AG10803 (cell line): ENCODE measurements at regions not wholly inside any gene's neighbourhood (a gene's known extent, or its start where the extent isn't known, plus 50 kb on each side); places are given as distances from the start of the nearest gene placed in this dataset.

Experiments used
- DNase-seq: peaks from one replicate; pipeline ENCODE4 v3.0.0; 2010; ENCODE audit warnings: low read depth
- H3K4me3 ChIP-seq: 2 replicates; pipeline ENCODE4 v1.5.1; 2011; ENCODE audit warnings: mild to moderate bottlenecking, low read length, control low read depth
- TF ChIP-seq, protein P1 (sequence below): conservative IDR thresholded peaks from 2 replicates; pipeline ENCODE4 v1.5.1; 2011; ENCODE audit warnings: mild to moderate bottlenecking, low read length, control low read depth, inconsistent platforms

DNA sequence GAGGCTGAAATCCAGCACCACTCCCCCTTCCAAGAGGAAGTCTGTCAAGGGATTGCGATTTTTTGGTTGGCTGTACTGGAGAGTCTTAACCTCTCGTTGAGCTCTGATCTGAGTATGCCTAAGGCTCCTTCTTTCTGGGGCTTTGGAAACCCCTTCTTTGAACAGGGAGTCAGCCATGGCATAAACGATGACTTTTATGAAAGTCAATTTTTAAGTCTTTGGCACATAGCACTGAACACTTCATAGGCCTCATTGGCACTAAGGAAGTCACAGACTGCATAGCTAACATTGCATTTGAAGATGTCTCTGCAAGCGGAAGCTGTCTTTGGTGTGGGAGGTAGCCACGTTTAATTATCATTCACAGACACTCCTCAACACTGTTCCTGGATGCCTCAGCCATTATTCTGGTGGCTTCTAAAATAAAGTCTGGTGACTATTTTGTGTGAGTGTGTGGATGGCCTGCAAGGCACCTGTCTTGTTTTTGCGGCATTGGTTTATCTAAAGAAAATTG is 148.2 kb upstream of the NCK2 start:
- TF ChIP-seq, protein P1, sequence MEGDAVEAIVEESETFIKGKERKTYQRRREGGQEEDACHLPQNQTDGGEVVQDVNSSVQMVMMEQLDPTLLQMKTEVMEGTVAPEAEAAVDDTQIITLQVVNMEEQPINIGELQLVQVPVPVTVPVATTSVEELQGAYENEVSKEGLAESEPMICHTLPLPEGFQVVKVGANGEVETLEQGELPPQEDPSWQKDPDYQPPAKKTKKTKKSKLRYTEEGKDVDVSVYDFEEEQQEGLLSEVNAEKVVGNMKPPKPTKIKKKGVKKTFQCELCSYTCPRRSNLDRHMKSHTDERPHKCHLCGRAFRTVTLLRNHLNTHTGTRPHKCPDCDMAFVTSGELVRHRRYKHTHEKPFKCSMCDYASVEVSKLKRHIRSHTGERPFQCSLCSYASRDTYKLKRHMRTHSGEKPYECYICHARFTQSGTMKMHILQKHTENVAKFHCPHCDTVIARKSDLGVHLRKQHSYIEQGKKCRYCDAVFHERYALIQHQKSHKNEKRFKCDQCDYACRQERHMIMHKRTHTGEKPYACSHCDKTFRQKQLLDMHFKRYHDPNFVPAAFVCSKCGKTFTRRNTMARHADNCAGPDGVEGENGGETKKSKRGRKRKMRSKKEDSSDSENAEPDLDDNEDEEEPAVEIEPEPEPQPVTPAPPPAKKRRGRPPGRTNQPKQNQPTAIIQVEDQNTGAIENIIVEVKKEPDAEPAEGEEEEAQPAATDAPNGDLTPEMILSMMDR: no peak
- no peak for DNase-seq
- H3K4me3 ChIP-seq: no peak overlapping the region

DNA sequence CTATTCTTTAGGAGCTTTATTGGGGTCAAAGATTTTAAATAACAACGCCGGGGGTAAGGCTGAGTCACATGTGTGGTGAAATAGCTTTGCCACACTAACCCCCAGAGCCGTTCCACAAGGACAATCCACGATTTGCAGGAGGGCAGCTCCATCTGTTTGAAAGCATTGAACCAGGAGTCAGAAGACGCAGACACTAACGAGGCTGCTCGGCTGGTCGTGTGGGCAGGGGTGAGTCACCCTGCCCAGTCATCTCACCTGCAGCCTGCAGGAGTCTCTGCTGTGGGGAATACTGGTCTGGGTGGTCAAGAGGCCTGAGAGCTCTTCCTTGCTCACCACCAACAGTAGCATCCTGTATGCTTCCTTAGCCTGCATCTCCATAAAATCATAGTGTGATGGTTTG is 149.2 kb upstream of the NCK2 start:
- DNase-seq: no peak
- no peak overlapping the region for H3K4me3 ChIP-seq
- TF ChIP-seq, protein P1: no peak

DNA sequence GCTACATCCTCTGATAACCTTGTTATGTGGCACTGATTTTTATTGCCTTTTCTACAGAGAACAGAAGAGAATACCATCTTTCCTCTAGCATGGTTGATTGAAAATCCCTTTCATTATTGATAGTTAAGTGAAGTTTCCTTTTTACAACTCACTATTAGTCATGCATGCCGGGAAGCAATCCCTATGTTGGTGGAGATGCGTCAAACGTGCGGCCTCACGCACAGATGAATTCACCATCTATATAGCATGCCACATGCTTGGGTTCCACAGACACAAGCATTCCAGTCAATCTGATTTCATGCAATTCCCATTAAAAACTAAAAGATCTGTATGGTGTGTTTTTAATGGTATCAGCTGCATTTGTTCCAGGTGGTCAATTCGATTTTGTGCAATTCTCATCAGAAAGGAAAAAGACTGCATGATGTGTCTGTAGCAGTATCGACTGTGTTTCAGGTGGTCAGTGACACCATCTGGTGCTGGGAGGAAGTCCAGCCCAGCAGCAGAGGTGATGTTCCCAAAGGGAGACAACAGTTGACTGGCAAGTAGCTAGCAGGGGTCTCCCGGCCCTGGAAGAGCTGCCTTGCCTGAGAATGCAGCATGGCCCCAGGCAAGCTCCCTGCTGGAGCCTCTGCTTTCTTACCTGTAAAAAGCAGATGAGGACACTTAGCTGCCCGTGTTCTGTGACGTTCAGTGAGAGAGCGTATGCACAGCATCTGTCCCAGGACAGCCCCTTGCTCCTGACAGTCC is 151.3 kb upstream of the NCK2 start:
- DNase-seq: peak; percentile 26
- TF ChIP-seq, protein P1: no peak
- H3K4me3 ChIP-seq: no peak overlapping the region

DNA sequence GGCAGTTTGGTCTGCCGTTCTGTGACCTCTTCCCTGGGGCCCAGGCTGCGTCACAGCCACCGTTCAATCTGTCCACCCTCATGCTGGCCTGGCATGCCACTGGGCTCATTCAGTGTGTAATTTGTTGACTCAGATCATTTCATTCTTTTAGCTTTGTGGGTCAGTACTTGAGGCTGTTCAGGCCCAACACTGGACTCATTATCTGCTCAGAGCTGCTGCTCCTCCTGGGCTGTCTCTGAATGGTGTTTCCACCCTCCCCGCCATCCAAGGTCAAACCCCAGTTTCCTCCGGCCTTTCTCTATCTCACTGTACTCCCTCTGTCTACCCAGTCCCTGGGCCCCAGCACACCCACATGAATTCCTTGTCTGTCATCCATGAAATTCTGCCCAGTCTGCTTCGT is 152.4 kb upstream of the NCK2 start:
- no peak for DNase-seq
- no peak overlapping the region for H3K4me3 ChIP-seq
- TF ChIP-seq, protein P1: no peak

DNA sequence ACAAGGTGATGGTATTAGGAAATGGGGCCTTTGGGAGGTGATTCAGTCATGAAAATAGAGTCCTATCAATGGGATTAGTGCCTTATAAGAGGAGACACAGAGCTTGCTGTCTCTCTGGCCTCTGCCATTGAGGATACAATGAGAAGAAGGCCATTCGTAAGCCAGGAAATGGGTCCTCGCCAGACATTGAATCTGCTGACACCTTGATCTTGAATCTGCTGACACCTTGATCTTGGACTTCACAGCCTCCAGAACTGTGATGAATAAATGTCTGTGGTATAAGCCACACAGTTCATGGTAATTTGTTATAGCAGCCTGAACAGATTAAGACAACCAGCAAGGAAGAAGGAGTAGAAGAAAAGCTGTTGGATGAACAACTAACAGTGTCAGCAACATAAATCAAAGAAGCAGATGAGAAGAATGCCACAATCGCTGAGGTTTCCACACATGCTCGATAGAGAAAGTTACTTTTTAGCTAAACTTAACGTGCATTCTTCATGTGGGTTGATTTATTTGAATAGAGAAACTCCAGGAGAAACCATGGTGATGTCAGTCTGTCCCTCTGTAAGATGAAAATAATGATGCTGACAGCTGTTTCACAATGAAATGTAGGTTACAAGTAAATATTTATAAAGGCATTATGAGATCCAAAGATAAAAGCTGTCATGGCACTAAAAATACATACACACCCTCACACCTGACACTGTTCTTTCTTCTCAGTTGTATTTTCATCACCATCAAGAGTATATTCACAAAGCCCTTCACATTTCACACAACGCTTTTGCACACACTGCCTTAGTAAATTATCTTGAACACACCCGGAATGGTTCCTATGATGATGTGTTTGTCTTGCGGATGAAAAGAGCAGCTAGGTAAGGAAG is 153.7 kb upstream of the NCK2 start:
- H3K4me3 ChIP-seq: no peak overlapping the region
- no peak for DNase-seq
- TF ChIP-seq, protein P1: no peak

DNA sequence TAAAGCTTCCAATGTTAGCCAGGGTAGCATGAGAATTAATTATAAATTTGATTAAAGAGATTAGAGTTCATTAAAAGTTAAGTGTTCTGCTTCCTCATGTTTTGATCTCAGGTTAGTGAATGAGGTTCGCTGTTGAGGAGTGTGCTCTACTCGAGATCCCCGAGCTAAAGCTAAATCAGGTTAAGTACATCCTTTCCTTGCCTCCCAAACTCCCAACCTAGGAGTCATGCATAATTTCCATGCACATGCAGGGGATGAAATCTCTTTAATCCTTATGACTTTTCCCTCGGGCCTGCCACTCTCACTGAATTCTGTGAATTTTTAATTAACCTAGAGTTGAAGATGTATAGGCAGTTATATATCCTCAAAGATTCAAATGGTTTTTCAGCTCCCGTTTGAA is 156.1 kb upstream of the NCK2 start:
- DNase-seq: no peak
- TF ChIP-seq, protein P1: no peak

More for the DNA sequence above, 156.1 kb upstream of the NCK2 start:
- H3K4me3 ChIP-seq: no peak overlapping the region
